GM19025 (cell line): ENCODE measurements at regions not wholly inside any gene's neighbourhood (a gene's known extent, or its start where the extent isn't known, plus 50 kb on each side); places are given as distances from the start of the nearest gene placed in this dataset.
"Not testable (repeated sequence)": the region's sequence is repeated elsewhere in the genome, so short reads cannot be mapped to it uniquely, and the experiment has no call there.

Experiments used
- ATAC-seq: cut with Tn5 transposase; IDR thresholded peaks from one replicate; pipeline ENCODE4 v1.9.1; 2021; ENCODE audit warnings: mild to moderate bottlenecking, low read depth, moderate library complexity; ENCODE audit not compliant: unreplicated experiment

DNA sequence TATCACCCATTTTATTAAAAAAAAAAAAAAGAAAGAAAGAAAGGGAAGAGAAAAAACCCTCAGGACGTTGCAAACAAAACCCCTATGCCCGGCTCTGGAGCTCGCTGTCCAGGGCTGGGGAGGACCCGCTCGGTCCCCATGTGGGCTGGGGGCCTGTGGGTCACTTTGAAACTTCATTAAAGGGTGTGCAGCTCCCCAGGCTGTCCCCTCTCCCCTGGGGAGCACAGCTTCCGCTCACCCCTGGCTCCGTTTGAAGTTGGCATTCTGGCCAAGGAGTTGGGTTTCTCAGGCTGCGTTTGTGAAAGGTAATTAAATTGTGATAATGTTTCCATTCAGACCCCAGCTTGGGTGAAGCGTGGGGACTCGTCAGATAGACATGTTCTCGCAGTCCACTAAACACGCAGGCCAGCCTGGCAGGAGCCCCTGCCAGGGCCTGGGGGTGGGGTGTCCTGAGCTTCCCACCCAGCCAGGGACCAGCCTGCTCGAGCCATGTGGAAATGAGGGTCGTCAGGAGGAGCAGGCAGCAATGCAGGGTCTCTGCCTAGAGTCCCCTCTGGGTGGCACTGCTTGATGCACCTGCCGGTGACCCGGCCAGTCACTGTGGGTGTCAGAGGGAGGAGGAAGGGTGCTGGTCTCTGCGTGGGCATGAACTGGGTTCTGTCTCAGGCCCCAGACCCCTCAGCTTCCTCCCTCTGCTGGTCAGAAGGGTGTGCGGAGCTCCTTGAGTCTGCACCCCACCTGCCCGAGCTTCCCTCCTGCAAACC is 166.2 kb downstream of the INHBB start:
- no peak for ATAC-seq

- ATAC-seq = no peak
Observed at GRCh38 chr2:120513776-120514357, 167.9 kb downstream of the INHBB start.

GRCh38 chr2:120514521-120514920 is 168.6 kb downstream of the INHBB start:
- no peak for ATAC-seq

DNA sequence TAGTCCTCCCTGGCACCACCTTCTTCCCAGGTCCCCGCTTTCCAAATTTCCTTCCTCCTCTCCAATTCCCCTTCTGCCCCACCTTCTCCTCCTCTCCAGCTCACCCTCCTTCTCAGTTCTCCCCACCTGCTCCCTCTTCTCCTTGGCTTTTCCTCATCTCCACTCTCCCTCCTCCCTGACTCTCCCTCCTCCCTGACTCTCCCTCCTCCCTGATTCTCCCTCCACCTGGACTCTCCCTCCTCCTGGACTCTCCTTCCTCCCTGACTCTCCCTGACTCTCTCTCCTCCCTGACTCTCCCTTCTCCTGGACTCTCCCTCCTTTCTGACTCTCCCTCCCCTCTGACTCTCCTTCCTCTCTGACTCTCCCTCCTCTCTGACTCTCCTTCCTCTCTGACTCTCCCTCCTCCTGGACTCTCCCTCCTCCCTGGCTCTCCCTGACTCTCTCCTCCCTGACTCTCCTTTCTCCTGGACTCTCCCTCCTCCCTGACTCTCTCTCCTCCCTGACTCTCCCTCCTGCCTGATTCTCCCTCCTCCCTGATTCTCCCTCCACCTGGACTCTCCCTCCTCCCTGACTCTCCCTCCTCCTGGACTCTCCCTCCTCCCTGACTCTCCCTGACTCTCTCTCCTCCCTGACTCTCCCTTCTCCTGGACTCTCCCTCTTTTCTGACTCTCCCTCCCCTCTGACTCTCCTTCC is 169.3 kb downstream of the INHBB start:
- not testable (repeated sequence) for ATAC-seq

DNA sequence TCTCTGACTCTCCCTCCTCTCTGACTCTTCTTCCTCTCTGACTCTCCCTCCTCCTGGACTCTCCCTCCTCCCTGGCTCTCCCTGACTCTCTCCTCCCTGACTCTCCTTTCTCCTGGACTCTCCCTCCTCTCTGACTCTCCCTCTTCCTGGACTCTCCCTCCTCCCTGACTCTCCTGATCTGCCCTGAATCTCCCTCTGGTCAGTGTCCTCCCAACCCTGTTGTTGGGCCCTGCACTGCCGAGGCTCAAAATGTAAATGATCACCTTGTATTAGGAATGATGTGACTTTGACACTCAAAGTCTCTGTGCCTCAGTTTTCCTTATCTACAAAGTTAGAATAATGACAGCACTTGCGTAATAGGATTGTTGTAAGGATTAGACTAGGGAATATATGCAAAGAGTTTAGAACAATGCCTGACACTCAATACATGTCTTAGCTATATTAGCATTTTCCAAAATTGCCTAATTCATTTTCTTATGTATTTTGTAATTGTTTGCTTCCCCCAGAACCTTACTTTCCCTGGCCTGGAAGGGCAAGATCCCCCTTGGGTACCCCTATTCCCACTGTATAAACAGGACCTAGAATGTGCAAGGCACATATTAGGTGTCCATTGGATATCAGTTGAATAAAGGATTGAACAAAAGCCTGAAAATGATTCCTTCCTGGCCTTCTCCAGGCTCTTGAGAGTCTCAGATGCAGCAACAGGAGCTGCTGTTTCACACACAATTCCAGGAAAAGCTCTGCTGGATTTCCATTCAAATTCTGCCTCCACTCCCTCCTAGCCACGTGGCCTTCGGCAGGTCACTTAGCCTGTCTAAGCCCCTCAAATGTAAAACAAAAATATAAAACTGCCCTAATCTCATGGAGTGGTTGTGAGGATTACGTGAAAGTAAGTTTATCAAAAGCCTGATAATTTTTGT is 170.1 kb downstream of the INHBB start:
- ATAC-seq = no peak

DNA sequence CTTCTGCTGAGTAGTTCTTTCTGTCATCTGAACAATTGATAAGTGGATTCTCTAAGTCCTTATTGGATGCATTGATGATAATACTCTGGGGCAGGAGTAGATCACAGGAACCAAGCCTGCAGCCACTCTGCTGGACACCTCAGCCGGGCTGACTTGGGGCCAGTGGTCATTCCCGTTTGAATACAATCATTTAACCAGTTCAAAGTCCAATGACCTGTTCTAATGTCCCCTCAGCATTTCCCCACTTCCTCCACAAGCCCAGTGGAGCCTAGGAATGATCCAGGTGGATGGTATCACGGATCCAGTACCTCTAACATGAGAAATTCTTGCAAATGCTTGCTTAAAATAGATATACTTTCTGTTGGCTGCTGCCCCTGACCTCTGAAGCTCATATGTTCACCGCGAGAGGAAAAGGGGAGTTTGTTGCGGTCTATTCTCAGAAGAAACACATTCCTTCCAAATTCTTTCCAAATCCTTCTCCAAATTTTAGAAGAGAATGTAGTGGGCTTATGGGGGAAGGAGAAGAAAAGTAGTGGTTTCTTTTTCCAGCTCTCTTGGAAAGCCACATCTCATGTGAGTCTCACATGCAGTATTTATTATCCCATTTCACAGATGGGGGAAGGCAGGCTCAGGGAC is 170.9 kb downstream of the INHBB start:
- no peak for ATAC-seq

DNA sequence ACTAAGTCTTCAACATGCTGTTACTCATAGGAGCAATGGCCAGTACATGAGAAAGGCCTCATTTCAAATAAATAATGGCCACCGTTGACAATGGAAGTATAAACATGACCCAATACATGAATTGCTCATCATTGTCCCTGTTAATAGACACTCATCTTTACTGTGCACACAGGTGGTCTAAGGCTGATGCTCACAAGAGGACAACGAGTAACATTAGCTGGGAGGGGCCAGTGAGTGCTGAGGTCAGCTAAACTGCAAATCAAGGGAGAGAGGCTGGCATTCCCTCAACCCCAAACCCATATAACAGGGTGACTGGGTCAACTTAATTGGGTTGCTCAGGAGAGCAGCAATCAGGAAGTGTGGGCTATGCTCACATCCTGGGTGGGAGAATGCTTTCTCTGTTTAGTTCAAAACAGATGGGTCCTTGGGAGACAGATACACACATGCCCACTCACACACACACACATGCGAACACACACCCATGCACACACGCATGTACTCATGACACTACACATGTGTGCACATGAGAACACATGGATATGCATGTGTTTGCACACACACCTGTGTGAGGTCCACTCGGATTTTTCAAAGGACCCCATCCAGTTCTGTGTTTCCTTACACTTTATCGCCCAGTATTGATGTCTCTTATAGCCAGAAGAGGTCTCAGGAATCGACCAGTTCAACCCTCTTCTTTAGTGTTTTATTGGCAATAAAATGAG is 172.0 kb downstream of the INHBB start:
- no peak for ATAC-seq

DNA sequence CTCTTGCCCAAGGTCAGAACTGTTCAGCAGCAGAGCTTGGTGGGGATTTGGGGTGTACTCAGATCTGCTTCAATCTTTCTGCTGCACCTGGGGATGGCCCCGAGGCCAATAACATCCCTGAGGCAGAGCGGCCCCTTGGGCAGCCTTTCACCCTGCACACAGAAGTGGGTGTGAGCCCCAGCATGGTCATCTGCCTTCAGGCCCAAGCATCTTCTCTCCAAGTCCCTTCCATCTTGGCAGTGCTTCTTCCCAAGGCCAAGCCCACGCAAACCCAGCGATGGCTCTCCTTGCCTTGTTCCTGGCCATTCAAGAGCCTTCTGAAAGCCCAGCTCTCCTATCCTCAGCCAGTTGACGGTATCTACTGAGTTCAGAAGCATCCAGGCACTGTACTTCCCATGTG is 172.9 kb downstream of the INHBB start:
- no peak for ATAC-seq

DNA sequence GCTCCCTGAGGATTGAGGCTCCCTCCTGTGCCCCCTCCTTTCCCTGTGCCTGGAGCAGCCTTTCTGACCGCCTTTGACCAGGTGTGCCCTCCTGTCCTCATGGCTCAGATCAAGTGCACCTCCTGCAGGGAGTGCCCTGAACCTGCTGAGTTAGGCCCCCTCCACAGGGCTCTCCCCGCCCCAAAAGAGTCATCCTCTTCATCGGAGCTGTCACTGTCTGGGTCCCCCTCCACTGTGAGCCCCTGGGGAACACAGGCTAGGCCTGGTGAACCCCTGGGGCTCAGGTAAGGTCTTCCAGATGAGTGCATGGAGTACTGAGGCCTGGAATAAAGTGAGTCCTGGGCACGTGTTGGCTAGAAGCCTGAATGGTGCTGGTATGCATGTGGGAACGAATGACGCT is 173.5 kb downstream of the INHBB start:
- ATAC-seq = no peak

DNA sequence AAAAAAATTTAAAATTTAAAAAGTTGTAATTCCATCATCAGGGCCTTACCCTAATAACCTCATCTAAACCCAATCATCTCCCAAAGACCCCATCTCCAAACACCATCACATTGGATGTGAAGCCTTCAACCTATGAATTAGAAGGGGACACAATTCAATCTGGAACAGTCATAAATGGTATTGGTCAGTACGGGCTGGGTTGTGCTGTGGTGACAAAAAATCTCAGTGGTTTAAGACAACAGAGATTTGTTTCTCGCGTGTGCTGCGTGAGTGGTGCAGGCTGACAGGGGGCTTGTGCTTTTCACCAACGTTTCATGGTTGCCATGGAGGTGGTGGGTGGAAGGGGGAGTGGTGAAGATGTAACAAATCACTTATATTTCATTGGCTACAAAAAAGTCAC is 174.5 kb downstream of the INHBB start:
- ATAC-seq = no peak

DNA sequence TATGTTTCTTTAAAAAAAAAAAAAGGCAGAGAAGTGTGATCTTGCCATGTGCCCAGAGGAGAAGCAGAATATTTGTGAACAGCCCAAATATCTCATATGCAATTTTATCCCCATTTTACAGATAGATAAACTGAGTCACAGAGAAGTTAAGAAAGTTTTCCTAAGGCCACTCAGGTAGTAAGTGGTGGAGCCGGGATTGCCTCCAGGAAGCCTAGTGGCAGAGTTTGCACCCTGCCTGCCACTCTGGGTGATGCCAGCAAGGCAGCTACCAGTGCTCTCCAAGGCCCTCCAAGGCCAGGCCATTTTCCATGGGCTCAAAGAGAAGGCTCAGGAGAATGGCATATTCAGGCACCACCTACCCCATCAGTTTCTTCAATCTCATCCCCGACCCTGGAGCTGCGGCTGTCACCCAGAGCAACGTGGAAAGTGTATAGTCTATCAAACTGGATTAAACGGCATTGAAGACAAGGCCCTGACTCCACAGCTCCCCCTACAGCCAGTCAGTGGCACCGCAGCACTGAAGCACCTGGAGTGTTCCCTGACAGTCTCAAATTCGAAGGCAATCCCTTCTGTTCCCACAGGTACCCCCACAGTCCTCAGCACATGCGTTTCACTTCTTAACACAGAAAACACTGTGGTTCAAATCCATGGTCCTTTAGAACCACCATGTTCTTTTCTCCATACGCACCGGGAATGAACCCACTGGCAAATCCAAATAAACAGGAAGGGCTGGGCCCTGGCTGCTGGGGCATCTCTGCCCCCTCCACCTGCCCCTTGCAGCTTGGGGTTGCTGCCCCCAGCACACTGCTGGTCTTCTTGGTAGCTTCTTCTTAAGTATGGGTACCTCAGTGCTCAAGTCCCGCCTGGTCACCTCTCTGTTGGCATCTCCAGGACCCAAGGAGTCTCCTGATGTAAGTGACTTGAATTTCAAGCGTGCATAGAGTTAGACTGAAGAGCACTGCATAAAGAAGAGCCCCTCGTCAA is 175.3 kb downstream of the INHBB start:
- no peak for ATAC-seq

GRCh38 chr2:120522151-120522751 is 176.3 kb downstream of the INHBB start:
- ATAC-seq = no peak

- no peak for ATAC-seq
Observed at GRCh38 chr2:120523766-120524165, 177.8 kb downstream of the INHBB start.

DNA sequence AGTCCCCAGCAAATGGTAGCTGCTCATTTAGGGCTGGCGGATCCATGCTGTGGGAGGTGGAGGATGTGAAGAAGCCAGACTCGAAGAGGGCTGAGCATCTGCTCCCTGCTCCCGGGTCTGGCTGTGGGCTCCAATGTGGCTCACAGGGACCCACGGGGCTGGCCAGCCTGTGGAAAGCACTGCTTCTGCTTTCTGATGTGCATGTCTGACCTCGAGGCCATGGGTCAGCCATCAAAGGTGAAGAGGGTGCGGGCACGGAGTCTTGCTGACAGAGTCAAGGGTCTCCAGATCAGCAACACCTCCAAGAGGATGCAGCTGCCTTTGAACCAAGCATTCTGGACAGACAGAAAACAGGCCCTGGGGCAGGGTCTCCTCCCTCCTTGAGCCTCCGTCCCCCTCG is 178.2 kb downstream of the INHBB start:
- no peak for ATAC-seq

DNA sequence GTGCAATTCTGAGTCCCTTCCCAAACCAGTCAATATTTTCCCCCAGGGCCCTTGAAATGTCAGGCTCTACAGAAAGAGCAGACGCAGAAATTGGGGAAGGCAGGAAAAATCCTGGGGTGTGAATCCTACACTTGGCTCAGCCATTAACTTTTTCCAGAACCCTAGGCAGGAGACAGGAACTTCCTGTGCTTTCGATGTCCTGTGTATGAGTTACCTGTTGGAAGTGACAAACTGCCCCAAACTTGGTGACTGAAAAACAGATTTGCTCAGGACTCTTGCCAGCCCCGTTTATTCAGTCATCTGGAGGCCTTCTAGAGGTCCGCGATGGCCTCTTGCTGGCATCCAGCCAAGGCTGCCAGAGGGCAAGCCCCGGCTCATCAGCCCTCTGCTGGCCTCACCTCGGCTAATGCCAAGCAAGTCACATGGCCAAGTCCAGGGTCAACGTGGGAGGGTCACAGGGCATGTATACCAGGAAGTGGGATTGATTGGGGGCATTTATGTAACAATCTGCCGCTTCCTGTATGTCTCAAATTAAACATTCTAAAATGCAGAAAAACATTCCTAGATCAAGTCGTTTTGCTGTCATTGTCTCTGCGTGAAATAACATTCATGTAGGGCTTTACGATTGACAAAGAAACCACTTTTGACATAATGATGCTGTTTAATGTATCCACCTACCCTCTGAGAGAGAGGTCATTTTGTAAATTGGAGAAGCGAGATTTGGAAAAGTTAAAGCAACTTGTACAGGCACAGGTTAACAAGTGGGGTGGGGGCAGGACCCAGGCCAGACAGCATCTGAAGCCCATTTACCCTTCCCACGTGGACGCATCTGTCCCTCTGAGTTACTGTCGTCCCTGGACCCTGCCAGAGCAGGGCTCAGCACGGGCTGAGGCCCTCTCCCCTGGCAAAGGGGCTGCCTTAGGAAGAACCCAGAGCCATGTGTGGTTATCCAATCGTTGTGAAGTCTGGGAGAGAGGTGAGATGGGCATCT is 179.4 kb downstream of the INHBB start:
- no peak for ATAC-seq

GRCh38 chr2:120526047-120526562 is 180.2 kb downstream of the INHBB start:
- ATAC-seq = no peak
